Stomach (tissue), 8 donors: ENCODE measurements at regions not wholly inside any gene's neighbourhood (a gene's known extent, or its start where the extent isn't known, plus 50 kb on each side); places are given as distances from the start of the nearest gene placed in this dataset.

Experiments used
- DNase-seq, 2 donors: peaks; one replicate each; pipeline versions ENCODE4 v3.0.0 to v3.0.0-alpha.2; 2013 to 2019
- H3K27ac ChIP-seq, 5 donors: fragments of 200-600 bp in 4 of 5; sonication (generic) in 4 of 5; one replicate each; pipeline ENCODE4 v1.5.1; 2013 to 2019; ENCODE audit warnings: mild to moderate bottlenecking in 1 of 5, moderate library complexity in 1 of 5
- H3K27me3 ChIP-seq, 3 donors: fragments of 200-600 bp; sonication (generic); one replicate each; pipeline ENCODE4 v1.5.1; 2017 to 2019; ENCODE audit warnings: mixed run types in 1 of 3
- H3K36me3 ChIP-seq, 4 donors: fragments of 200-600 bp; sonication (generic); 1 replicate in 3 of 4; 2 replicates in 1 of 4; pipeline ENCODE4 v1.5.1; 2016 to 2019
- H3K4me1 ChIP-seq, 4 donors: fragments of 200-600 bp; sonication (generic); one replicate each; pipeline ENCODE4 v1.5.1; 2016 to 2019
- H3K4me3 ChIP-seq, 4 donors: fragments of 200-600 bp; sonication (generic) in 3 of 4; one replicate each; pipeline ENCODE4 v1.5.1; 2016 to 2019; ENCODE audit warnings: mild to moderate bottlenecking in 1 of 4
- H3K9me3 ChIP-seq, 4 donors: fragments of 200-600 bp; sonication (generic); one replicate each; pipeline ENCODE4 v1.5.1; 2016 to 2019
- CTCF ChIP-seq, 7 experiments: fragments of 450-650 bp in 4 of 7; fragments of 200-600 bp in 3 of 7; sonication (generic) in 3 of 7; IDR thresholded peaks; one replicate each; pipeline ENCODE4 v1.5.1; 2016 to 2019; ENCODE audit warnings: antibody characterized with exemption in 7 of 7, control low read depth in 2 of 7, mild to moderate bottlenecking in 1 of 7
- EP300 ChIP-seq: sonication (generic); formaldehyde crosslinking; IDR thresholded peaks from one replicate; pipeline ENCODE4 v1.6.1; 2017; ENCODE audit warnings: antibody characterized with exemption
- POLR2A ChIP-seq, 4 donors: fragments of 450-650 bp; IDR thresholded peaks; one replicate each; pipeline ENCODE4 v1.6.1; 2016; ENCODE audit warnings: antibody characterized with exemption in 4 of 4, control low read depth in 2 of 4, mild to moderate bottlenecking in 1 of 4, moderate library complexity in 1 of 4
- POLR2AphosphoS5 ChIP-seq, 3 donors: sonication (generic); formaldehyde crosslinking; IDR thresholded peaks; one replicate each; pipeline ENCODE4 v1.6.1; 2016; ENCODE audit warnings: antibody characterized with exemption in 3 of 3
- WGBS, 5 donors: extraction: QIAGEN DNeasy Blood & Tissue Kit in 3 of 5; methylation state at CpG; one replicate each; pipeline versions ENCODE4 v1.1.5 to v1.1.7; 2013 to 2018; 5-methylcytosine and 5-hydroxymethylcytosine counted together
- intact Hi-C: fragments of 100-400 bp; cut with DNase I; formaldehyde crosslinking; loops from one replicate; pipeline ENCODE4 v1.15.1; 2023; ENCODE audit warnings: low total_unique reads
- donor health status: healthy with polysubstance abuse.
- donor health status: Bipolar disorder and iron deficiency.
- donor health status: healthy.

GRCh38 chr1:195336812-195337211 lies 1271.4 kb downstream of the KCNT2 start:
- intact Hi-C loops, result no loop called here
- 69 to 95% (median 81%) methylated on average over 1 of the region's 1 CpG for WGBS, 5 donors
- Histone ChIP-seq H3K9me3 (no peaks in the 10 kb centered on the region), H3K36me3 (no peaks in the 10 kb centered on the region), H3K27ac (no peak overlapping the region), H3K4me3 (no peak overlapping the region), H3K4me1 (no peaks in the 10 kb centered on the region), H3K27me3 (no peaks in the 10 kb centered on the region)
- DNase-seq, result no peak
- no peak for TF ChIP-seq EP300
- no peak for TF ChIP-seq POLR2A (IDR thresholded peaks at IDR 0.05)
- TF ChIP-seq POLR2AphosphoS5 (IDR thresholded peaks at IDR 0.05), result no peak
- no peak for TF ChIP-seq CTCF (IDR thresholded peaks at IDR 0.05)

GRCh38 chr1:195335541-195335940 lies 1272.7 kb downstream of the KCNT2 start:
- no peak overlapping the region for H3K27ac ChIP-seq
- no peak overlapping the region for H3K4me3 ChIP-seq
- TF ChIP-seq POLR2A (IDR thresholded peaks at IDR 0.05), result no peak
- TF ChIP-seq EP300, result no peak
- TF ChIP-seq POLR2AphosphoS5 (IDR thresholded peaks at IDR 0.05), result no peak
- TF ChIP-seq CTCF (IDR thresholded peaks at IDR 0.05), result no peak
- H3K27me3 ChIP-seq, result no peaks in the 10 kb centered on the region
- H3K4me1 ChIP-seq, result no peaks in the 10 kb centered on the region
- no peaks in the 10 kb centered on the region for H3K36me3 ChIP-seq
- 83 to 89% (median 86%) methylated on average over 4 of the region's 4 CpGs for WGBS, 5 donors
- H3K9me3 ChIP-seq, result no peaks in the 10 kb centered on the region
- no peak for DNase-seq
- intact Hi-C loops, result no loop called here

- intact Hi-C loops, result no loop called here
- 90 to 93% (median 91%) methylated on average over 1 of the region's 1 CpG for WGBS, 5 donors
- TF ChIP-seq POLR2A (IDR thresholded peaks at IDR 0.05), result no peak
- no peak for TF ChIP-seq CTCF (IDR thresholded peaks at IDR 0.05)
- no peak for TF ChIP-seq EP300
- no peak for TF ChIP-seq POLR2AphosphoS5 (IDR thresholded peaks at IDR 0.05)
- H3K9me3 ChIP-seq, result no peaks in the 10 kb centered on the region
- no peaks in the 10 kb centered on the region for H3K27me3 ChIP-seq
- DNase-seq, result no peak
- H3K4me3 ChIP-seq, result no peak overlapping the region
- no peak overlapping the region for H3K27ac ChIP-seq
- no peaks in the 10 kb centered on the region for H3K36me3 ChIP-seq
- no peaks in the 10 kb centered on the region for H3K4me1 ChIP-seq
These were observed 1276.1 kb downstream of the KCNT2 start for GRCh38 chr1:195332102-195332501.

- DNase-seq, result no peak
- no peak overlapping the region for H3K27ac ChIP-seq
- WGBS, 5 donors, result 69 to 74% (median 70%) methylated on average over 2 of the region's 2 CpGs
- TF ChIP-seq POLR2A (IDR thresholded peaks at IDR 0.05), result no peak
- no peak for TF ChIP-seq CTCF (IDR thresholded peaks at IDR 0.05)
- no peak for TF ChIP-seq EP300
- TF ChIP-seq POLR2AphosphoS5 (IDR thresholded peaks at IDR 0.05), result no peak
- no peaks in the 10 kb centered on the region for H3K27me3 ChIP-seq
- H3K4me3 ChIP-seq, result no peak overlapping the region
- no peaks in the 10 kb centered on the region for H3K4me1 ChIP-seq
- intact Hi-C loops, result no loop called here
- H3K9me3 ChIP-seq, result peaks cover 0 to 7% (median 0%) of the 10 kb centered on the region in 4 donors
- H3K36me3 ChIP-seq, result no peaks in the 10 kb centered on the region
These were observed 1279.6 kb downstream of the KCNT2 start for GRCh38 chr1:195328681-195329080.
